GM19035 (cell line): ENCODE measurements at regions not wholly inside any gene's neighbourhood (a gene's known extent, or its start where the extent isn't known, plus 50 kb on each side); places are given as distances from the start of the nearest gene placed in this dataset.

ENCODE experiments used
- ATAC-seq: cut with Tn5 transposase; IDR thresholded peaks from one replicate; pipeline ENCODE4 v1.9.1; 2021; ENCODE audit not compliant: unreplicated experiment

DNA sequence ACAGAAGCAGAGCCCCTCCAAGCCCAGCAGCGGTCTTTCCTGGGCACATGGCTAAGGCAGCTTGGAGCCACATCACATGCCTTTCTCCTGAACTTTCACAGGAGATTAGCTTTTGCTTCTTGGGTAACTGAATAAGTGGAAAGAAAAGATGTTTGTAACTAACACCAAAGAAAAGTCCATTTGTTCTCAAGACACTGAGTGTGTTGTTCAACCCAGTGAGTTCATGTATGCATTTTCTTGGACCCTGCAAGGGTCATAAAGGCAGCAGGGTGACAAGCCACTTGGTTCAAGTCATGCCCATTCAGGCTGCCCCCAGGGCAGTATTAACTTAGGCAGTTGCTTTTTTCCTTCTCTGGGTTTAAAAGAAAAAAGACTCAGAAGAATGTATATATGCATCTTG, 203.4 kb downstream of the FAM76B start:
- no peak for ATAC-seq

DNA sequence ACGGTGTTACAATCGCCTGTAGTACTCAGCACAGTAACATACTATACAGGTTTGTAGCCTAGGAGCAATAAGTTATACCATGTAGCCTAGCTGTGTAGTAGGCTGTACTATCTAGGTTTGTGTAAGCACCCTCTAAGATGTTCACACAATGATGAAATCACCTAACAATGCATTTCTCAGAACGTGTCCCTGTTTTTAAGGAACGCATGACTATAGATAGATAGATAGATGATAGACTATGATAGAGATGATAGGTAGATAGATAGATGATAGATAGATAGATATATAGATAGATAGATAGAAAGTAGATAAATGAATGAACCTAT, 203.9 kb downstream of the FAM76B start:
- ATAC-seq = no peak

DNA sequence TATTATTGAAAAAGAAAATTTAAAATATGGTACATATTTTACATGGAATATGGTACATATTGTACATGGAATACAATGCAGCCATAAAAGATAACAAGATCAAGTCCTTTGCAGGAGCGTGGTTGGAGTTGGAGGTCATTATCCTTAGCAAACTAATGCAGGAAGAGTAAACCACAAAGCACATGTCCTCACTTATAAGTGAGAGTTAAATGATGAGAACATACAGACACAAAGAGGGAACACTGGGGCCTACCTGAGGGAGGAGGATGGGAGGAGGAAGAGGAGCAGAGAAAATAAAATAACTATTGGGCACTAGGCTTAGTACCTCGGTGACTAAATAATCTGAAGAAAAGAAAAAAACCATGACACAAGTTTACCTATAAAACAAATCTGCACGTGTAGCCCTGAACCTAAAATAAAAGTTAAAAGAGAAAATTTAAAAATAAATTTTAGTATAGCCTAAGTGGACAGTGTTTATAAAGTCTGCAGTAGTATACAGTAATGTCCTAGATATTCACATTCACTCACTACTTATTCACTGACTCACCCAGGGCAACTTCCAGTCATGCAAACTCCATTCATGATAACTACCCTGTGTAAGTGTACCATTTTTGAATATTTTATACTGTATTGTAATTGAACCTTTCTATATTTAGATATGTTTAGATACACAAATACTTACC, 204.4 kb downstream of the FAM76B start:
- no peak for ATAC-seq

DNA sequence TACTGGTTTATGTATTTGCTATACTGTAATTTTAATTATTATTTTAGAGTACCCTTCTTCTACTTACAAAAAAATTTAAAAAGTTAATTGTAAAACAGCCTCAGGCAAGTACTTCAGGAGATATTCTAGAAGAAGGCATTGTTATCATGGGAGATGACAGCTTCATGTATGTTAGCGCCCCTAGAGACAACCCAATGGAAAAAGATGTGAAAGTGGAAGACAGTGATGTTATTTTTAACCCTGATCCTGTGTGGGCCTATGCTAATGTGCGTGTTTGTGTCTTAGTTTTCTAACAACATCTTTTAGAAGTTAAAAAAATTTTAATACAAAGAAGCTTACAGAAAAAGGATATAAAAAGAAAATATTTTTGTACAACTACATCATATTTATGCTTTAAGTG, 205.0 kb downstream of the FAM76B start:
- no peak for ATAC-seq

DNA sequence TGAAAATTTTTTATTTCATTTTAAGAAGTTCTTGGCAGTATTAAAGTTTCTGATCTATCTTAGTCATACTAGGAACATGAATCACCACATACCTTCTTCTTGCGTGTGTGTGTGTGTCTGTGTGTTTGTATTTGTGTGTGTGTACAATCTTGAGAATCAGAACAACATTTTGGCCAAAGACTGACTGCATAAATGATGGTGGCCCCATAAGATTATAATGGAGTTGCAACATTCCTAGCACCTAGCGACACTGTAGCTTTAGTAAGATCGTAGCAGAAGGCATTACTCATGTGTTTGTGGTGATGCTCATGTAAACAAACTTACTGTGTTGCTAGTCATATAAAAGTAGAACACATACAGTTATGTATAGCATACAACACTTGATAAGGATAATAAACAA, 205.4 kb downstream of the FAM76B start:
- no peak for ATAC-seq

DNA sequence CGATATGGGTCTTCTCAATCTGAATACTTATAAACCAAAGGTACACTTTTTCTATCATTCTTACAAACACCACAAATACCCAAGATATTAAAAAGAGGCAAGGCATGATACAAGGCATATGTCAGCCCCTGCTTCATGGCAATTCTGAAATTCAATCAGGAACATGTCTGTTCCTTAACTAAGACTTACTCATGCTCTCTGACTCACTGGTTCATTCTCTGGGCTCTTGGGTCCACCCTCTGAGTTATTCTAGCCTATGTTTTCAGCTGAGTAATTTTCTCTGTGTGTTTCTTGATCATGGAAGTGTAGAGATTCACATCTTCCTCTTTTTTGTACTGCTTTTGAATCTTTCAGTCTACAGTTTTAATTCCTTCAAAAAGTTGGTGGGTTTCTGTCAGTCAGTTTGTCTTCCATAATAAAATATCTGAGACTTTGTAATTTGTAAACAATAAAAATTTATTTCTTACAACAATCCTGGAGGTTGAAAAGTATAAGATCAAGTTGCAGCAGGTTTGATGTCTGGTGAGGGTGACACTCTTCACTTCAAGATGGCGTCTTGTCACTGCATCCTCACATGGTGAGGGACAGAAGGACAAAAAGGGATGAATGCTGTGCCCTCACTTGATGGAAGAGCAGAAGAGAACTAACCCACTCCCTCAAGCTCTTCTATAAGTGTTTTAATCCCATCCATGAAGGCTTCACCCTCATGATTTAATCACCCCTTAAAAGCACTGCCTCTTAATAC, 211.7 kb downstream of the FAM76B start:
- ATAC-seq = no peak

DNA sequence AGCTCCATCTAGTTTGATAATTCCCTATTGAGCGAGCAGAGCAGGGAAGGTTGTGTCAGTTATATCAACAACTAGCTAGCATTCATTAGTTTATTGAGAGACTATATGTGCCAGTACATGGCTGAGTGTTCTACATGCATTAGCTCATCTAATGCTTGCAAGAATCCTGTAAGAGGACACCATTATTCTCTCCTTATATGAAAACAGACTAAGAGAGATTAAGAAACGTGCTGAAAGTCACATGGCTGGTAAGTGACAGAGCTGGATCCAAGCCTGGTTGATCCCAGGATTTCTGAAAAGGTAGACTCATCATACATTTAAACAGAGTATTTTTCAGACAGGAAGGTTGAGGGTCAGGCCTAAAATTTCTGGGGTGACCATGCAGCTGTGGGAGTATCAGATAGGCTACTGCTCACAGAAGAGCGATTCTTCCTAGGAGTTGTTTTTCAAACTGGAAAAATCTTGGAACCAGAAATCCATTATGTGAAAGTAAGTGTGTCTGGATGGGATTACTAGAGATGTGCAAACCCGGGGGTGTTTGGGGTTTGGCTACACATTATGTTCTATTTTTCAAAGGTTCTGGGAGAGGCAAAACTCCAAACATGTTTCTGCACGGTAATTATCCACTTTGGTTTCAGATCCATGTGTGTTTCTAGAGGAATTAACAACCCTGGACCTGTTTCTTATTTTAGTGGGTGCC, 213.3 kb downstream of the FAM76B start:
- no peak for ATAC-seq

DNA sequence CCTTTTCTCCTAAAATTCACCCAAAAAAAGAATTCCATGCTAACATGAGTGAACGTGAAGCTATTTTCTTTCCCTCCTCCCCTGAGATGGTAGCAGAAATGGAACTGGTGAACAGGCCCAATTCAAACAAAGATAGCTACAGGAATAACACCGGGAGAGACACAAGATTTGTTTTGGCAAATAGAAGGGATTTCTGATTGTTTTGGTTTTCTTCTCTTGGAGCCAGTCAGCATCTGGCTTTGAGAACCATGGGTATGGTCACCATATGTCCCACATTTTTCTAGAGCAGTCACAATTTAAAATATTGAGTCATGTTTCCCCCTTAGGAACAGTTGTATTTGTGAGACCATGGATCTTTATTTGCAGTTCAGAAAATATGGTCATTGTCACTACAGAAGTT, 214.1 kb downstream of the FAM76B start:
- no peak for ATAC-seq

DNA sequence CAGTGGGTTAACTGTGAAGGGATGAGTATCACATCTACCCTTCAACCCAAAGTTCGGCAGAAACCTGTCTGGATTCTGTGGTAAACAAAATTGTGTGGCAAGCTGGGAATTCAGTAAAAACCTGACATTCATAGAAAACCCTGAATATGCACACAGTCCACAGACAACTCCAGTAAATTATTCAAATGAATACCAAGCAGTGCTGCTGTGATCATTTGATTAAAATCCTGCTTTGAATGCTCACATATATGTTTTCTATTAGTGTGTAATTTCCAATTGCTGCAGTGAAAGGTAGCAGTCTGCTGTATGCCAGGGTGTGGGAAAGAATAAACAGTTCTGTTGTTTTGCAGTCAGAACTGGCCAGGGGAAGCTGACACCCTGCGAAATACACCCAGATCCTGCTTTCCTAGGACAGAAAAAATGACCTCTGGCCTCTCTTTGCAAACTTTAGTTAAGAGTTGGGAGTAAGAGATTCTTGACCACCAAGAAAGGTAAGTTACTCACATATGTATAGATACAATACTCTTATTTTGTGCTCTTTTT, 217.8 kb downstream of the FAM76B start:
- no peak for ATAC-seq

DNA sequence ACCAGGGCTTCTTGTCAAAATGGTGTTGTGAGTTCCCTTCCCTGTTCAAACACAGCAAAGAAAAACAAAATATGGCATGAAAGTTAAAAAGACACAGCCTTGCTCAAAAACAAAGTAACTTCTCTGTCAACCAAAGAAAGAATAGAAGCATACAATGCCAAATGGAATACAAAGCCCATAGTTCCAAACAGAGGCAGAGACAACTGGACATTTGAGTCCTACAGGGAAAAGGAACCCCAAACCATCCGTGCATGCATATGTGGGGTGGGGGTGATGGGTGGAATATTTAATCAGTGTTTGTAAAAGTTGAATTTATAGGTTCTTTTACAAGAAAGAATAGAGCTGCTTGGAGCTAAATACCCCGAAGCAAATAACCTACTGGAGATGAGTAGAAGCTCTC, 218.7 kb downstream of the FAM76B start:
- no peak for ATAC-seq

DNA sequence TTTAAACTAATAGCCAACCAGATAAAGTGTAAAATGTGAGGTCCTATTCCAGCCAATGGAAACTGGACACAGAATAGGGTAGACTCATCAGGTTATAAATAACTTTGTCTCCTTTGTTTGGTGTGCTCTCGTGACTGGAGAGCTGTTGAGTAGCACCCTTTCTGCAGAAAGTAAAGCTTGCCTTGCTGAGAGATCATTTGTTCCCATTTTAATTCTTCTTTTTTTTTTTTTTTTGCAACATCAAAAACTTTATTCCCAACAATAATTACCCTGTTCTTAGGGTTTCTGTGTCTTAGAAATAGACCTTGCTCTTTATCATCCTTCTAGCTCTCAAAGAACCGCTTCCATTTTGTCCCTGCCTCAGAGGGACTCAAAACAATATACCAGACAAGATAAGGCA, 220.4 kb downstream of the FAM76B start:
- ATAC-seq = no peak

DNA sequence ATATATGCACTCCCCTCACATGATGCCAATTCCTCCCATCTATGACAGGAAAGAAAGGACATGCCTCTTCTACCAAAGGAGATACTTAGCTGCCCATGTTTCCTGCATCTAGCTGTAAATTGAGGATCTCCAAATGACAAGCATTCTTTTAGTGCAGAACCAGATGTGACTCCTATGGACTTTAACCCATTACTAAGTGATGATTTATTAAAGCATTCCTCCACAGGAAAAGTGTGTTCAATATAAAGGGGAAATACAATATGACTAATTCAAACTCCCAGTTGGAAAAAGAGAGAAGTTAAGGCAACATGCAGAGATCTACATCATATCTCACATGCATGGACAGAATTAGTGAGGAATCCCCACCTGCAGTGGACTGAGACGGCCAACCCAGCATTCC, 221.3 kb downstream of the FAM76B start:
- ATAC-seq = no peak

DNA sequence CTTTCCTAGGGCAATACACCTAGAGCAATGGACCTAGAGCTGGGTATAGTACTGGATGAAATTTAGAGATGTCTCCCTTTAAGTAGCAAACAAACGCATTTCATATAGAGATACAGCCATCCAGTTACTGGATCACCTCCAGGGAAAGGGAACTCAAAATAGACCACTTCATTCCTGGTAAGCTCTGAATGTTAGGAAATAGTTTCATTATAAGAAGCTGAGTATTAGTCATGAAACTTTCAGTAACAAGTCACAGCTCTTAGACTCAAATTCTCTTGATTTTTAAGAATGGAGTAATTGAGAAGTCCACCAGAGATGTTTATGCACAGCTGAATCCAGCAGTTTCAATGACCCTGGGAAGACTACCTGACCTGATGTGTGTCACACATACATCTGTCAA, 221.9 kb downstream of the FAM76B start:
- no peak for ATAC-seq

DNA sequence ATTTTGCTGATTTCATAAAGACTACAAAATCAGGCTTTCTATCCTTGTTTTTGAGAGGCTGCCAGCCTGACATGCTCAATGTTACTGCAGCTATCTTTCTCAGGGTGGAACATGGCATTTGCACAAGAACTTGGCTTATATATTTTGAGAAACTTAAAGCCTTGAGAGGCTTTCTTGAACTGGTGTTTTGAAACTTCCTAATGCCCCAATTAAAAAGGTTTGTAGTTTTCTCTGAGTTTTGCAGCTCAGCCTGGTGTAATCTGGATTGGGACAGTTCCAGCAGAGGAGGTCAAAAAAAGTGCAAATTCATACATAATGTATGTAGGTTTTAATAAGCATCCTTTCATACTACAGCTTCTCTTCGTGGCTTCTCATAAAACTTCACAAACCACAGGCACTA, 223.4 kb downstream of the FAM76B start:
- no peak for ATAC-seq

DNA sequence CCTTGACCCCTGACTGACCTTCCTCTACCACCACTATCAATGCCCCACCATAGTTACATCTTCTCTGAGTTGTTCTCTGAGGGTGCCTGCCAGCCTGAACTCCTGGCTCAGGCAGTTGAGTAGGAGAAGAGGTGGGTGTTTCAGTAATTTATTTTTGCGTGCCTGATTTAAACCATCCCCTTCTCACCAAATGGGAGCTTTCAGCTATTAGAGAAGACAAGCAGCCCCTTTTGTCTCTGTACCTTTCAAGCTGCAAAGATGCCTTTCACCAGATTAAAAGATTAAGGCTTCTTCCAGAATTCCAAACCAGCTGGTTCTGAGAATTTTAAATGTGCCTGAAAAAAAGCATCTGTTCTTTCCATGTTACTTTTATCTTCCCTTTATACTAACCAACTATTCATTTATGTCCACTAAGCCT, 223.8 kb downstream of the FAM76B start:
- no peak for ATAC-seq

DNA sequence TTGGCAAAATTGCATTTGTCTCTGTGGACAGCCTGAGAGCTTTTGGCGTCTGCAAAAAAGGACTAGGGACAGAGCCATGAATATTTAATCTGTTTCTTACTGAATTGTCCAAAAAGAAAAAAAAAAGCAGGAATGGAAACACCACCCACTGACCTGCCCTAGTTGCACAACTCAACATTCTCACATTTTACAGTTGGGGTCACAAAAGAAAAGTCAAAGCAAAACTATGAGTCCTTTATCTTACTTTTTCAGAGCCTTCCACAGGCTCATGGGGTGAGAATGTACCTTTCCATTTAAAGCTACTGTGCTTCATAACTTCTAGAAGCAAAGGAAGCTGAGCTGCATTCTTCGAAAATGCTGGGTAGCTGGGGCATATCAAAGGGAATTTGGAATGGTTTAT, 225.7 kb downstream of the FAM76B start:
- no peak for ATAC-seq

DNA sequence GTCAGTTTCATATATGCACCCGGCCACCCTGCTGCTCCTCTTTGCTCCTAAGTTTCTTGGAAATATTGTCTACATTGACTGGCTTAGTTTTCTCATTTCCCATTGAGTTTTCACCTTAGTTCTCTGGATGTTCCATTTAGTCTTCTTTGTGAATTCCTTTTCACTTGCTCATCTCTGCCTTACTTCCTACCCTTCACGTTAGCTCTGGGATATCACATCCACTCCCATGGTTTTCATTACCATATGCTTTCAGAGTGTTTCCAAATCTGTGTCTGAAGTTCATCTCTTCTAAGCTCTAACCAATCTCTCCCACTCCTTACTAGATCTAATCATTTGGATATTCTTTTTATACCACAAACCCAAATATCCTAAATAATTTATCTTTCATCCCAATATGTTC, 226.4 kb downstream of the FAM76B start:
- ATAC-seq = no peak

DNA sequence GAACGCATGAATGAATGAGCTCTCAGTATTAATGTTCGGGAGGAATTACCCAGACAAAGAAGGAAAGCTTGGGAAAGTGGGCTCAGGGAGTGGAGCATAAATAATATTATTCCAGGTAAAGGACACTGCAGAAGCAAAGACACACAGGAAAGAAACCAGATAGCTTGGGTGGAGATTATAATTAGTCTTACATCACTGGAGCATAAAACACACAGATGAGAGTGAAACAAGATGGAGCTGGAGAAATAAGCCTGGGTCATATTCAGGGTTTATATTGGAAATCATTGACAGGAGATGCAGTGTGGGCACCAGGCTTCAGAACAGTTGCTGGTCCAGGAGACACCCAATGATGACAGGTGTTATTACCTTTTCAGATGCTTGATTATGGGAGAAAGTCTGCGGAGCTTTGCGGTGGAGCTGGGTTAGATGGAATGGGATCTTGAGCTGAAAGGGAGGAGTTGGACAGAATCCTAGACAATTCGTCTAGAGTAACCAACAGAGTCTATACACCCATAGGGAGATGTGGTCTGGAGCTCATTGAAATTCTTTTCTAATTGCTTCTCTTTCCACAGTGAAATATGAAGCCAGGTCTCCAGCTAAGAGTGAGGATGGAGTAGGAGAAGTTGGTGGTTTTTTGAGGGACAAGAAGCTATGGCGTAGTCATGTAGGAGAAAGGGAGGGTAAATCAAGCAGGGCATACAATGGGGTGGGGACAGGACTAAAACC, 227.2 kb downstream of the FAM76B start:
- no peak for ATAC-seq

DNA sequence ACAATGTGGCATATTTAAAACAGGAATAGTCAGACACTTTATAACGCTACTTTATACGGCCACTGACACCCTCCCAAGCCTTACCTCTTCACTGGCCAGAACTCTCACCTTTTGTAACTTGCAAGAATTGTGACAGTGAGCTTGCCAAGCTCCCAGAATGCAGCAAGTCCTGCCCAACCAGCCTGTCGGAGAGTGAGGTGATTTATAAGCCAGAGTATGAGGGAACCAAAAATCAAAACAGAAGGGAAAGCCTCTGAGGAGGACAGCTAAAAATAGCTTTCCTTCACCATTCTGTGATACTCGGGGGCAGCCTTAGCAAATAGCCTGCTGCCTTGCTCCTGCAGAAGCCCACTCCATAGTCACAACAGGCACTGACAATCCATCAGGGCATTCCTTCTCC, 229.7 kb downstream of the FAM76B start:
- ATAC-seq = no peak

DNA sequence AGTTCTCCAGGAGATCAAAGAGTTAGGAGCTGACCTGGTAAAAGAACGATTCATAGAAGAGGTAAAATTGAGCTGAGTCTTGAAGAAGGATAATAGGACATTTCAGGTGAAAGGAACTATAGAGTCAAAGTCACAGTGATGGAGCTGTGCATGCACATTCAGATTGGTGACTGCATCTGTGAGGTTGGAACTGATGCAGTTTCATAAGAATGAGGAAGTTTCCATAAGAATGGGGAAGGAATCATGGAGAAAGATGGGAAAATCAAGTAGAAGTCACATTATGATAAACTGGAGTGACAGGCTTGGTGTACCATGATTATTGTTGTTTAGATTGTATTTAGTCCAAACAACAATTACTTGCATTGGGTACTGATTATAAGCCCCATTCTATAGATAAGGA, 232.2 kb downstream of the FAM76B start:
- no peak for ATAC-seq

DNA sequence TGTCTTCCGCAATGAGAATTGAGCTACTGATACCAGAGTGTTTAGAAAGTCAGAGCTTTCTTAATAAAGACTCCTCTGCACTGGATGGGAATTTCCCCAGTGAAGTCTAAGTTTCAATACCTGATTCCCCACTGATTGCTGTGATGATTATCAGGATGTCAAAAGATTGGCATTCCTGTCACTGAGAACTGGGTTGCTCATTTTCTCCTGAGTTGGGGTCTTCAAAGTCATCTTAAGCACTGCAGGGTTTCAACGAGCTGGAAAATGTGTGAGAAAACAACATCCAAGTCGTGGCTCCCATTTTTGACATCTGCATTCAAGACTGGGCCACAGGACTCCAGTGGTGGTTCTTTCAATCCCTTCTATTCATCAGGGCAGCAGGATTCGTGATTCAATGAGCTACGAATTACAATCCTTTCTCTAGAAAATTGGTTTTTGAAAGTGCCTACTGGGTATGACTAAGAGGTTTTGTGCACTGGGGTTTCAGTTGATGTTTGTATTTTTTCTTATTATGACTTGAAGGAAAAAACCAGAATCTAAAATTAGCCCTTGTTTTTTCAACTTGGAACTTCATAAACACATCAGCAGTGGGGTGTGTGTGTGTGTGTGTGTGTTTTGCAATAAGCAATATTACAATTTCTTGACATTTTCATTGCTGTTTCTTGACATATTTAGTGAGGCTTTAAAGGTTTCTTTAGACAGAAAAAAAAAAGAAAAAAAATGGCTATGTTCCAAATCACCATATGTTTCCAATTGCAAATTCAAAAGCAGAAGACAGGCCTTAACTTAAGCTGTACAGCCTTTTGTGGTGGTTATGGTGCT, 233.0 kb downstream of the FAM76B start:
- peak; percentile 88 for ATAC-seq
